ENCODE measurements at regions not wholly inside any gene's neighbourhood (a gene's known extent, or its start where the extent isn't known, plus 50 kb on each side); places are given as distances from the start of the nearest gene placed in this dataset.

DNA sequence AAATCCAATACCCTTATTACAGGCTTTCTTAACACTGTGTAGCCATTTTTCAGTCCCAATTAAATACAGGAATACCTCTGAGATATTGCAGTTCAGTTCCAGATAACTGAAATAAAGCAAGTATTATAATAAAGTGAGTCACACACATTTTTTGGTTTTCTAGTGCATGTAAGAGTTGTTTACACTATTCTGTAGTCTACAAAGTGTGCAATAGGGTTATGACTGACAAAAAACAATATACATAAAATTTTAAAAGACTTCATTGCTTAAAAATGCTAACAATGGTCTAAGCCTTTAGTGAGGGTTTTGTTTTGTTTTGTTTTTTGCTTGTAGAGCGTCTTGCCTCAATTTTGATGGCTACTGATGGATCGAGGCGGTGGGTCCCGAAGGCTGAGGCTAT is 434.4 kb upstream of the NBEA start:
- no peaks in the 10 kb centered on the region for H3K9me3 ChIP-seq (ENCODE audit: insufficient read depth, low read length, severe bottlenecking)
- H3K79me2 ChIP-seq (ENCODE audit: insufficient read depth, low read length) = no peaks in the 10 kb centered on the region
- no peaks in the 10 kb centered on the region for H4K20me1 ChIP-seq (ENCODE audit: insufficient read depth, low read length)
- H3K4me1 ChIP-seq (ENCODE audit: insufficient read depth, low read length) = no peaks in the 10 kb centered on the region
- no peaks in the 10 kb centered on the region for H3K27me3 ChIP-seq (ENCODE audit: insufficient read depth, low read length, poor library complexity)
- H3K4me3 ChIP-seq (ENCODE audit: low read depth in 1 of 2, low read length in 2 of 2) = no peak overlapping the region
- no peak overlapping the region for H3K9ac ChIP-seq (ENCODE audit: low read depth, low read length)
- H3K36me3 ChIP-seq (ENCODE audit: insufficient read depth, low read length) = no peaks in the 10 kb centered on the region
- ATAC-seq (ENCODE audit: insufficient read depth, low read depth) (no peak), DNase-seq (no peak)
- TF ChIP-seq EZH2 (IDR thresholded peaks at IDR 0.05; ENCODE audit: borderline replicate concordance, low read depth, low read length, severe bottlenecking) = no peak
- TF ChIP-seq, protein P1, sequence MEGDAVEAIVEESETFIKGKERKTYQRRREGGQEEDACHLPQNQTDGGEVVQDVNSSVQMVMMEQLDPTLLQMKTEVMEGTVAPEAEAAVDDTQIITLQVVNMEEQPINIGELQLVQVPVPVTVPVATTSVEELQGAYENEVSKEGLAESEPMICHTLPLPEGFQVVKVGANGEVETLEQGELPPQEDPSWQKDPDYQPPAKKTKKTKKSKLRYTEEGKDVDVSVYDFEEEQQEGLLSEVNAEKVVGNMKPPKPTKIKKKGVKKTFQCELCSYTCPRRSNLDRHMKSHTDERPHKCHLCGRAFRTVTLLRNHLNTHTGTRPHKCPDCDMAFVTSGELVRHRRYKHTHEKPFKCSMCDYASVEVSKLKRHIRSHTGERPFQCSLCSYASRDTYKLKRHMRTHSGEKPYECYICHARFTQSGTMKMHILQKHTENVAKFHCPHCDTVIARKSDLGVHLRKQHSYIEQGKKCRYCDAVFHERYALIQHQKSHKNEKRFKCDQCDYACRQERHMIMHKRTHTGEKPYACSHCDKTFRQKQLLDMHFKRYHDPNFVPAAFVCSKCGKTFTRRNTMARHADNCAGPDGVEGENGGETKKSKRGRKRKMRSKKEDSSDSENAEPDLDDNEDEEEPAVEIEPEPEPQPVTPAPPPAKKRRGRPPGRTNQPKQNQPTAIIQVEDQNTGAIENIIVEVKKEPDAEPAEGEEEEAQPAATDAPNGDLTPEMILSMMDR (IDR thresholded peaks at IDR 0.05; ENCODE audit: borderline replicate concordance, extremely low read depth, low read length, poor library complexity, severe bottlenecking) = no peak
- no peak overlapping the region for H2AFZ ChIP-seq (ENCODE audit: low read depth, low read length)
- no peak overlapping the region for H3K27ac ChIP-seq (ENCODE audit: low read length)
- H3K4me2 ChIP-seq (ENCODE audit: insufficient read depth, low read length) = no peak overlapping the region

GRCh38 chr13:34512817-34513216 is 429.3 kb upstream of the NBEA start:
- Histone ChIP-seq H3K4me2 (ENCODE audit: insufficient read depth, low read length) (no peak overlapping the region), H2AFZ (ENCODE audit: low read depth, low read length) (no peak overlapping the region), H3K4me3 (ENCODE audit: low read depth in 1 of 2, low read length in 2 of 2) (no peak overlapping the region), H3K4me1 (ENCODE audit: insufficient read depth, low read length) (no peaks in the 10 kb centered on the region), H3K27me3 (ENCODE audit: insufficient read depth, low read length, poor library complexity) (no peaks in the 10 kb centered on the region), H3K79me2 (ENCODE audit: insufficient read depth, low read length) (no peaks in the 10 kb centered on the region), H3K27ac (ENCODE audit: low read length) (no peak overlapping the region), H3K9ac (ENCODE audit: low read depth, low read length) (no peak overlapping the region), H3K36me3 (ENCODE audit: insufficient read depth, low read length) (no peaks in the 10 kb centered on the region), H3K9me3 (ENCODE audit: insufficient read depth, low read length, severe bottlenecking) (no peaks in the 10 kb centered on the region), H4K20me1 (ENCODE audit: insufficient read depth, low read length) (no peaks in the 10 kb centered on the region)
- ATAC-seq (ENCODE audit: insufficient read depth, low read depth) = no peak
- DNase-seq = no peak
- no peak for TF ChIP-seq EZH2 (IDR thresholded peaks at IDR 0.05; ENCODE audit: borderline replicate concordance, low read depth, low read length, severe bottlenecking)
- TF ChIP-seq, protein P1 (IDR thresholded peaks at IDR 0.05; ENCODE audit: borderline replicate concordance, extremely low read depth, low read length, poor library complexity, severe bottlenecking) = no peak

DNA sequence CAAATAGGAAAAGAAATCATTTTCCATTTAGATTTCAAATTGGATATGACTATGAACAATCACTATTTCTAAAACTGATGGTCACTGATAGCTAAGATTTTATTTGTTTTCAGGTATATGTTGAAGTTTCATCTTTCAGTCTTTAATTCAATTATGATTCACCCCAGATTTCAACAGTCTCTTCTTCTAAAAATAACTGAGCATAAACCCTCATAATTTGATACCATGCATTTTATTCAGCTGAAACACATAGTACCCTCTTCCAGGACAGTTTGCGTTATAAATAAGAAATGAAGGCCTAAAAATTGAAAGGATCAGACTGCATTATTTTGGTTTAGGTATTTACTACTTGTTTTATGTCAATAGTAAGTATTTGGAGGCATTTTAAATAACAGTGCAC is 428.5 kb upstream of the NBEA start:
- no peak for DNase-seq
- no peak for TF ChIP-seq EZH2 (IDR thresholded peaks at IDR 0.05; ENCODE audit: borderline replicate concordance, low read depth, low read length, severe bottlenecking)
- H4K20me1 ChIP-seq (ENCODE audit: insufficient read depth, low read length) = no peaks in the 10 kb centered on the region

GRCh38 chr13:34515201-34515600 is 426.9 kb upstream of the NBEA start:
- H3K4me3 ChIP-seq (ENCODE audit: low read depth in 1 of 2, low read length in 2 of 2) = no peak overlapping the region
- H3K4me2 ChIP-seq (ENCODE audit: insufficient read depth, low read length) = no peak overlapping the region
- no peak overlapping the region for H3K9ac ChIP-seq (ENCODE audit: low read depth, low read length)
- no peaks in the 10 kb centered on the region for H3K27me3 ChIP-seq (ENCODE audit: insufficient read depth, low read length, poor library complexity)
- H3K9me3 ChIP-seq (ENCODE audit: insufficient read depth, low read length, severe bottlenecking) = no peaks in the 10 kb centered on the region
- ATAC-seq (ENCODE audit: insufficient read depth, low read depth) (no peak), DNase-seq (no peak)
- no peaks in the 10 kb centered on the region for H3K36me3 ChIP-seq (ENCODE audit: insufficient read depth, low read length)
- no peaks in the 10 kb centered on the region for H3K79me2 ChIP-seq (ENCODE audit: insufficient read depth, low read length)
- H3K27ac ChIP-seq (ENCODE audit: low read length) = no peak overlapping the region
- H3K4me1 ChIP-seq (ENCODE audit: insufficient read depth, low read length) = no peaks in the 10 kb centered on the region
- TF ChIP-seq, protein P1 (IDR thresholded peaks at IDR 0.05; ENCODE audit: borderline replicate concordance, extremely low read depth, low read length, poor library complexity, severe bottlenecking) = no peak
- TF ChIP-seq EZH2 (IDR thresholded peaks at IDR 0.05; ENCODE audit: borderline replicate concordance, low read depth, low read length, severe bottlenecking) = no peak
- no peak overlapping the region for H2AFZ ChIP-seq (ENCODE audit: low read depth, low read length)
- H4K20me1 ChIP-seq (ENCODE audit: insufficient read depth, low read length) = no peaks in the 10 kb centered on the region

More for the DNA sequence above, 428.5 kb upstream of the NBEA start:
- Histone ChIP-seq H3K27me3 (ENCODE audit: insufficient read depth, low read length, poor library complexity) (no peaks in the 10 kb centered on the region), H3K27ac (ENCODE audit: low read length) (no peak overlapping the region), H3K4me3 (ENCODE audit: low read depth in 1 of 2, low read length in 2 of 2) (no peak overlapping the region), H3K9ac (ENCODE audit: low read depth, low read length) (no peak overlapping the region), H3K36me3 (ENCODE audit: insufficient read depth, low read length) (no peaks in the 10 kb centered on the region), H2AFZ (ENCODE audit: low read depth, low read length) (no peak overlapping the region), H3K79me2 (ENCODE audit: insufficient read depth, low read length) (no peaks in the 10 kb centered on the region), H3K9me3 (ENCODE audit: insufficient read depth, low read length, severe bottlenecking) (no peaks in the 10 kb centered on the region), H3K4me2 (ENCODE audit: insufficient read depth, low read length) (no peak overlapping the region), H3K4me1 (ENCODE audit: insufficient read depth, low read length) (no peaks in the 10 kb centered on the region)
- ATAC-seq (ENCODE audit: insufficient read depth, low read depth) = no peak

Data from DND-41 (cell line).